Activated CD4-positive, alpha-beta T cell treated with anti-CD3 and anti-CD28 coated beads, Interleukin-2, amount 50 U/mL, for 48 hours (primary cell): ENCODE measurements at regions not wholly inside any gene's neighbourhood (a gene's known extent, or its start where the extent isn't known, plus 50 kb on each side); places are given as distances from the start of the nearest gene placed in this dataset.
"Not testable (repeated sequence)": the region's sequence is repeated elsewhere in the genome, so short reads cannot be mapped to it uniquely, and the experiment has no call there.

Experiments used
- DNase-seq, 2 experiments: peaks; one replicate each; pipeline ENCODE4 v3.0.0-alpha.2; 2020

DNA sequence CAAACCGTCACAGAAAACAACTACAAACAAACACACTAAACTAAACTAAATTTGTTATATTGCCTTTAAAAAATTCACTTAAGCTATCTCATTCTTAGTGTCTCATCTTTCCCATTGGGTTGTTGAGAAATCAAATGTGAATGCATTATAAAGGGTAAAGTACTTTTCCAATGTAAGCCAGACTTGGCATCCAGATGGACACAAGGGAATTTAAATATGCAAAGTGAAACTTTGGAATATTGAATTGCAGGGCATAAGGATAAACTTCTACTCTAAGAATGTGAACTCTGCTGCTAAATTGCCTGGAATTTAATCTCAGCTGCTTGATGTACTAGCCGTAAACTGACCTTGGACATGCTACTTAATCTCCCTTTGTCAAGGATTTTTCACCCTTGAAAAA, 1554.6 kb downstream of the CDH8 start:
- DNase-seq: no peak

DNA sequence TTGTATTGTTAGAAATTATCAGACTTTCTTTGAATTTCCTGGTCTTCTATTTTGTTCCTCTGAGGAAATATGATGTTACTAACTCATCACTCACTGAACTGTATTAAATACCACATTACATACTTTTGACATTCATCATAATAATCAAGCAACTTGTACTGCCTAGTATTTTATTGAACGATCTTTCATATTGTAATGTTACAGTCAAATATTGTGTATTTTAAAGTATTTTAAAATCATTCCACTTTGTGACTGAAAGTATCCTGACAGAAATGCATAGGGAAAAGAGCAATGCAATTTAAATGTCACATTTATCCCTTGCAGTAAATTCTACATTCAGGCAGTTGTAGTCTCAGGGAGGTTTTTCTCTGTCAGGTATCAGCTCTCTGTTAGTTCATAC, 1557.4 kb downstream of the CDH8 start:
- no peak for DNase-seq

DNA sequence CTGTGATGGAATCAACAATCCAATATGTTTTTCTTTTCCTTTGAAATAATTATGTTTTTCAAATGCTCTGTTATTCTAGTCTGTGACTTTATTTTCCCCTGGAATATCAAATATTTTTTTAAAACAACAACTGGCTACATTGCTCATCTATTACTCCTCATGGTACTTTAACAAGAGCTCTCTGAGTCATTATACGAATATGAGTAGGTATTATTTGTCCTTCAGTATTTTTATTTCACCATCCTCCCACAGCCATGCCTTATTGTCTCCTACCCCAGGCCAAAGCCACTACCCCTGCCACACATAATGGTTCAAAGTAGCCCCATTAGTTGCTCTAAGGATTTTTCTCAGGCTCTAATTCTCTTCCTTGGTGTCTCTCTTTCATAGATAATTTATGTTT, 1572.3 kb downstream of the CDH8 start:
- no peak for DNase-seq

DNA sequence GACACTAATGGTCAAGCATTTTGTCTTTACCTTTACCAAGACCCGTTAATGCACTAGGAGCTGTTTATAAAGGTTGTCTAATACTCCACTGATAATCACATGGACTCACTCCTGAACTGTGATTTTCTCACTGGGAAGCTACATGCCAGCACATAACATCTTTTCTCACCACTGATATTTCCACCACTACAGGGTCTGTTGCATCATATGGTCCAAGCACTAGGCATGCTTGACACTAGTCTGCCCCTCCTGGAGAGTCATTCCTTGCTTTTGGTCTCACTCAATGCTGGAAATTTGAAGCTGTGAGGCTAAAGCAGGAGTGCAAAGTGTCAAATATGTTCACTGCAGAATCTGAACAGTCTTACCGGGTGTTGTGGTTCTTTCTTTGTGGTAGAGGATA, 1576.8 kb downstream of the CDH8 start:
- no peak for DNase-seq

DNA sequence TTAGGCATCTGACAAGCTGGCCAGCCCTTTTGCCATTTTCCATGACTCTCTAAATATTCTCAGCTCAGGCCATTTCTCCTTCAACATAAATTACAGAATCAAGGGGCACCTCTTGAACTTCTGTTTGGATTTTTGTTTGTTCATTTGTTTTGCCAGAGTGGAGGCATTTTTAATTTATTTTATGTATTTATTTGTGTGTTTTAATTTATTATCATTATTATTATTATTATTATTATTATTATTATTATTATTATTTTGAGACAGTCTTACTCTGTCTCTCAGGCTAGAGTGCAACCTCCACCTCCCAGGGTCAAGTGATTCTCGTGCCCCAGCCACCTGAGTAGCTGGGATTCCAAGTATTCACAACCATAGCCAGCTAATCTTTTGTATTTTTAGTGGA, 1578.0 kb downstream of the CDH8 start:
- no peak for DNase-seq

DNA sequence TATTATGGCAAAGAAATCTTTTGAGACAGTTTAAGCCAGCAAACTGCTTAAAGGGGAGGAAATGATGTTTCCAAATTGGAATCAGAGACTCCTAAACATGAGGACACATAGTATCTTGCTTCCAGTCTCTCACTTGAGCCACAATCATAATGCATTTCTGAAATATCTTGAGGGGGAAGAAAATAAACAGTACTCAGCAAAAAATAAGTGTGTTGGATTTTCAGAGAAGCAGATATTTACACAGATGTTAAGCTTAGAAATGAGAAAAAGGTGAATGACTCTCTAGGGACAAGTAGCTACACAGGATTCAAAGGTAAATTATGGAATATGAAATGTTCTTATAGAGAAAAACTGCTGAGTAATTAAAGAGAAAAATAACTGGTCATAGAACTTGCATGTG, 1583.6 kb downstream of the CDH8 start:
- DNase-seq: no peak

DNA sequence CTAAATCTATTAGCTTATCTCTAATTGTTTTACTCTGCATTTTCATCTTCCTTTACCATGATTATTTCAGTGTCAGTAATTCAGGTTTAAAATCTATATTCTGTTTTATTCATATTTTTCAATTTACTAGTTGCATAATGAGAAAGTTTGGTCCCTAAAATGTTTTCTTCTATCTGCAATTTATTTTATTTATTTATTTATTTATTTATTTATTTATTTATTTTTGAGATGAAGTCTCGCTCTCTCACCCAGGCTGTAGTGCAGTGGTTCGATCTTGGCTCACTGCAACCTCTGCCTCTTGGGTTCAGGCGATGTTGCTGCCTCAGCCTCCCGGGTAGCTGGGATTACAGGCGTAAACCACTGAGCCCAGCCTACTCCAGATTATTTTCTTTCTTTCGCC, 1597.3 kb downstream of the CDH8 start:
- DNase-seq: no peak

DNA sequence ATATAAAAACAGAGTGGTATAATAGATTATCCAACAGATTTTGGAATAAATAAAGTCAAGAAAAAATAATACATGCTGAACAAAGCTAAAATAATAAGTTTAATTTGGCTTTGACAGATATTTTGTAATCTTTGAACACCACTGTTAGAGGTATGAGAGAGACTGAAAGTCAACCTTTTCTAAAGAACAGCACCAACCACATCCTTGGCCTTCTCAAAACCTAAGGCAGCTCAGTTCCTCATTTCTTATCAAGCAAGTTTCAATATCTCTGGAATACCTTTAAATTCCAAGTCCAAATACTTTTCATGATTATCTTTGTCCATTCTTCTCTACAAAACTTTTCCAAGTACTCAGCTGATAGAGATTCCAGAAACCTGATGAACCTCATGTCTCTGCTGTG, 1603.8 kb downstream of the CDH8 start:
- no peak for DNase-seq

DNA sequence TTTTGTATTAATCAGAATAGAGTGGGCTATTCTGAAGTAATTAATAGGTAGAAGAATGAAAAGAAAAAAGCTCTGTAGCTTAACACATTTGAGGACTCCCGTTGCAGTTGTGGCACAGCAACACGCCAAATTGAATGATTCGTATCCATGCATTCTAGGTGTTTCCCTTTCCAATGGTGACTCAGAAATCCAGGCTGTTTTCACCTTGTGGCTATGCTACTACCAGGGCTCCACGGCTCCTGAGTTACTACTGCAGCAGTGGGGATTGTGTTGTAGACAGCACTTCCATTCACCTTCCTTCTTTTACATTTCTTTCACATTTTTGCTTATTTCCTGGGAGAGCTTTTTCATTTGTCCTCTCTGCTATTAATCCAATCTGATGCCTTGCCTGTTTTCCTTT, 1616.4 kb downstream of the CDH8 start:
- no peak for DNase-seq

DNA sequence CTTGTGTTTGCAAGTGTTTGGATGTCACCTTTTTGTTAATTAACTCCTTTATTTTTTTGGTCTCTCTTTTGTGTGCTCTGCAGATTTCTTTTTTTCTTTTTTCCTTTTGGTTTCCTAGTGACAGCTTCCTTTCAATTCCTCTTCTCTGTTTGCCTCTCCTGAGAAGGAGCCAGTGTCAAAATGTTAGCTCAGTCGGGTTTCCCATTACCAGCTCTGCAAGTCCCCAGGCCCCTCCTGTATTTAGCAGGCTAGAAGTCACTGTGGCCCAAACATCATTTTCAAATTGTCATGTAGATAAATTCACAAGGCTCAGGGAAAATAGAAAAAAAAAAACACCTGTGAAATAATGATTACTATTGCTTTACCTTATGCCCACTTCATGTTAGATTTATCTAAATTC, 1621.6 kb downstream of the CDH8 start:
- DNase-seq: no peak

DNA sequence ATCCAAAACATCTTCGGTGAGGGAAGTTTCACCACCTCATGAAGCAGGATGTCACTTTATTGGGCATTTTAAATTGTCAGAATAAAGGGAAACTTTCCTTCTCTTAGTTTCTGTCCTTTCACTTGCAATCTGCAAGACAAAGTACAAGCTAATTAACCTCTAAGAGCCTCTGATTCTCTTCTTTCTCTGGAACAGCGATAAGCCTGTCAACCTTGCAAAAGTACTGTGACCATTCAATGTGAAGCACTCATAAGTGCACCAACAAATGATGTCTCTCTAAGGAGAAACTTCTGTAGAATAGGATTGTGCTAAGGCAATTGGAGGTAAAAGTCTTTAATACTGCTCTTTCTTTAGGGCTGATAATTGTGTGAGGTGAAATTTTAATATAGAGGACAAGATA, 1622.3 kb downstream of the CDH8 start:
- no peak for DNase-seq

DNA sequence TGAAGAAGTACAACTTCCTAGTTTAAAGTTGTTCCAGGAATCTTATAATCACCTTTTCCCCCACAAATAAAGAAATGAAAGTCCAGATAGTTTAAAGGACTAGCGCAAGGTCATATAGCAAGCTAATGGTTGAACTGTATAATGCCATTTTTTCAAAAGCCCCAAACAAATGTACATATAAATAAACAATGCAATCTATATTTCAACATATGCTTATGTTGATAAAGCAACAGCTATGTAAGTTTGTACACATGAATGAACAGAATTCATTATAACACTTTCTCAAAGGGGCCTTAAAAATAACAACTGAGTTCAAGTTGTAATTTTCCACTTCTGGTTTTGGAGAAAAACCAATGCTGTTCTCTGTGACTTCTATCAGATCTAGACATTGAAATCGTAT, 1628.6 kb downstream of the CDH8 start:
- DNase-seq: no peak

DNA sequence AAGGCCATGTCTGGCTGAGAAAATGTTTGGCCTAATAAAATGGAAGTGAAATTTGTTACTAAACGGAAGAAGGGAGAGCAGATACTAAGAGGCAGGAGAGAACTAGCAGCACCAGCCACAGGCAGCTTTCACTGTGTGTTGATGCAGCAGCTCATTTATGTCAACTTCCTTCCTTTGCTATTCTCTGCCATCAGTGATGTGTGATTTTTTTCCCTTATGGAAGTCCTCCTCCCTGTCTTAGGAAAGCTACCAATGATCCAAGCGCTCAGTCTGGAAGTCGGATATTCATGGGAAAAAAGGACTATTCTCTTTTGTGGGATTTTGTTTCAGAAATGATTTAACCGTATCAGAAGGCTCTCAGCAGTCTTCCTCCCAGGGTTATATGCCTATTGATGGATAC, 1629.2 kb downstream of the CDH8 start:
- no peak for DNase-seq

DNA sequence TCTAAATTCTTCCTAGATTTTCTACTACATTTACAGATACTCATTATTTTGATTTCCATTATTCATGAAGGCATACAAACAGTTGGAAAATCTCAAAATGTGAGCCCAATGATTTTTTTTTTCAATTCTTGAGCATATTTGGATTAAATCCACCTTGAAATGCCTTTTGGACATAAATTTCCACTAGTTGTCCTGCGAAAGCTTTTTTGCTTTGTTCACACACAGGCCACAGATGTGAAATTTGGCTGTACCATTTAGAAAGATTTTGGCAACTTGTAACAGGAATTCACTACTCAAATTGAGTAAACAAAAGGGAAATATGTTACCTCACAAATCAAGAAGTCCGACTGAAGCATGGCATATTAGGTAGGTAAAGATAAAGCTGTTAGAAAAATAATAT, 1631.0 kb downstream of the CDH8 start:
- DNase-seq: no peak

DNA sequence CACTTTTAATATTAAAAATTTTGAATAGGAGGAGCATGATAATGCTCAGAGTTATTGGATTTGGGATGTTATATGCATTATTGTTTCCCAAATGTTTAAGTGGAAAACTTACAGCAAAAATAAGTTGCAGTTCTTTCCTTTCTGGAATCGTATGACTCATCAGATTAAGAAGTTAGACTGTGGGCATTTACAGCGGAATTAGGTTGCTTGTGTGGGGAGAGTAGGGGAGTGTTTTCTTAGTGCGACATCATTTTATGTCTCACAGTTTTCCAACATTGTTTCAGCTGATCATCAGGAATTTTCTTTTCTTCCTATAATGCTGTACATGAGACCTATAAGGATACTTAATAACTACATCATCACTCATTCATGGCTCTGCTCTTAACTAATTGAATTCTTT, 1631.8 kb downstream of the CDH8 start:
- DNase-seq: no peak

DNA sequence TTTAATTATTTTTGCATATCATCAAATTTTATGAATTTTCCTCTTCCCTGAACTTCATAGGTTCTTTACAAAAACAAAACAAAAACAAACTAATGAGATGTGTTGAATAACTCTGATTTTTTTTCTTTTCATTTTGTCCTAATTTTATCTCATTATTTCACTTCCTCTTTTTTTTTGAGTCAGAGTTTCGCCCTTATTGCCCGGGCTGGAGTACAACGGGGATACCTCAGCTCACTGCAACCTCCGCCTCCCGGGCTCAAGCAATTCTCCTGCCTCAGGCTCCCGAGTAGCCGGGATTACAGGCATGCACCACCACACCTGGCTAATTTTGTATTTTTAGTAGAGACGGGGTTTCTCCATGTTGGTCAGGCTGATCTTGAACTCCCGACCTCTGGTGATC, 1633.3 kb downstream of the CDH8 start:
- DNase-seq: not testable (repeated sequence)

DNA sequence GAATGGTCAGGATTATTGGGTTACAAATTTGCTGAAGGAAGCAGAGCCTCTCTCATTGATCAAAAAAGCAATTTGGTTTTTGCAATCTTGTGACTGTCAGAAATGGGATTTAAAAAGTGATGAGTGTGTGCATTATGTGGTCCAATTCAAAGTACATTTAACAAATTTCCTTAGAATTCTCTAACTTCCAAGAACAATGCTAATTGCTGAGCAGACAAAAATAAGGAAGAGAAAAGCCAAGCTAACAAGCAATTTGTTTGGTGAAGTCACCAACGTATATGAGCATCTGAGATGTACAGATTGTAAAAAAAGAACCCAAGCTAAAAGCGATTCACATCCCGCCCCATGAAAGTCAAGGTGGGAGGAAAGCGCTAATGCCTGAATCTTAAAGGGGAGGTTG, 1643.9 kb downstream of the CDH8 start:
- no peak for DNase-seq

DNA sequence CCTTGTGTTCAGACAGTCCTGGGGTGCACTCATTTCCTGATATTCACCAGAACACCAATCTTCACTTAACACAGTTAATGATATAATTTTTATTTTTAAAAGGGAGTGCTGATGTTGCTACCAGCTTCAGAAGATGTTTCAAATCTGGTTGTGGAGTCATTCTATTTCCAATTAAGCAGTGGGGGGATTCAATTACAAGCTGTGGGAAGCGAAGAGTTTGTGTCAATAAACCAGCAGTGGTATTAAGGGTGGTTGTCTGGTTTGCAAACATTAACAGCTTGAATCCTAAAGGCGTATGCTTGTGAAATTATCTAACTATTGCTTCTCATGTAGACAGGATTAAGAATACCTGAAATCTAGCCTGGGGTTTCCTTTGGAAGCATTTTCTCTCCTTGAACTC, 1637.5 kb upstream of the GOT2 start:
- no peak for DNase-seq

DNA sequence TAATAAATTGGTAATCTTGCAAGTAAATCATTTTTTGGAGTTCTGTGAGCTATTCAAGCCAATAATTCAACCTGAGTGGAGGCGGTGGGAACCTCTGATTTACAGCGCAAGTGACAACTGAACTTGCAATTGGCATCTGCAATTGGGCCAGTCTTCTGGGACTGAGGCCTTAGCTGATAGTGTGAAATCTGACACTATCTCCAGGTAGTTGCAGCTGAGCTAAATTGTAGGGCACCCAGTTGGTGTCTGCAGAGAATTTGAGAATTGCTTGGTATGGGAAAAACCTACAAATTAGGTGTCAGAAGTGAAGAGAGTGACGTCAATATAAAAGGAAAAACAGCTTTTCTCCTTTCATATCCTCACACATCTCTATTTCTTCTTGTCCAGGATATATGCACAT, 1633.6 kb upstream of the GOT2 start:
- no peak for DNase-seq

DNA sequence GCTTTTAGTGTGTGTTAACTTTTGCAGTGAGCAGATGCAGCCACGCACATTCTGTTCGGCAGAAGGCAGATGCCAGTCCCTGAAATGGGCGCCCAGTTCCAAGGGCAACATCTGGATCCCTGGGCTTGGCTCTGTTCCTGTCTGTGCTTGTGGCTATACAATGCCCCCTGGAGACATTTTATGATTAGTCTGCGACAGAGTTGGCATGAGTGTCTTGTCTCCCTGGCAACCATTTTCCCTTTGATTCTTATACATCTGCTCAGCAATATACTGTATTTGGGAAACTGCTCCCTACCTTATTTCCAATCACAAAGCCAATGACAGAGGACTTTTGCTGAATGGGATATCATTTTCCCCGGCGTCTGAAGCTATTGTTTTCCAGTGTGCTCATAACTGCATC, 1629.5 kb upstream of the GOT2 start:
- DNase-seq: no peak

DNA sequence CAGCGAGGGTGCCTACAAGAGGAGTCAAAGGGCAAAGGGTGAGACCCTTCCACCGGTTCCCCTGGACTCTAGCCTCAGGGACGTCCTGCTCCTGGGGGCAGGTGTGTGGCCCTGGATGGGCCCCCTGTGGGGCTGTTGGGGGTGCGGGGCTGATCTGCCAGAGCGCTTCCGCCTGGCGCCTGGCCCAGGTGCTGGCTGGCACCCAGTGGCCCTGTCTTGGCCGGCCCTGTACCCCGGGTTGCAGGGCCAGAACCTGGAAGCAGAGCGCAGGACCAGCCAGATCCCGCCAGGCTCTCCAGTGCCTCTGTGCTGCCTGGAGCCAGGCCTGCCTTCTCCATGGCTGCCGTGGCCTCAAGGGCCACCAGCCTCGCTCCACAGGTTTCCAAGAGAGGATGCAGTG, 1625.8 kb upstream of the GOT2 start:
- not testable (repeated sequence) for DNase-seq

DNA sequence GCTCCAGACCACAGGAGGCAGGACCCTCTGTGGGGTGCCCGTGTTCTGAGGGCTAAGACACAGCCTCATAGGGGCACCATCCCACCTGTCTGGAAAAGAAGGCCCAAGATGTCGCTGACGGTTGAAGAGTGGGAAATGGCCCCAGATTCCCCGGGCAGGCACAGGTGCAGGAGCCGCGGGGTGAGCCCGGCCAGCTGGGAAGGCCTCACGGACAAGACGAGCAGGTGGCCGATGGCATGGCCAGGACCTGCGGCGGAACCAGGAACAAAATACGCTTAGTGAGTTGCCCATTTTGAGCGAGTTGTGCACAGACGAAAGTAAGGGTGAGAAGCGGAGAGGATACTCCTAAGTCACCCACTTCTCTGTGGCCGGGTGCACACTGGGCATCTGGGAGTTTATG, 1625.3 kb upstream of the GOT2 start:
- not testable (repeated sequence) for DNase-seq

DNA sequence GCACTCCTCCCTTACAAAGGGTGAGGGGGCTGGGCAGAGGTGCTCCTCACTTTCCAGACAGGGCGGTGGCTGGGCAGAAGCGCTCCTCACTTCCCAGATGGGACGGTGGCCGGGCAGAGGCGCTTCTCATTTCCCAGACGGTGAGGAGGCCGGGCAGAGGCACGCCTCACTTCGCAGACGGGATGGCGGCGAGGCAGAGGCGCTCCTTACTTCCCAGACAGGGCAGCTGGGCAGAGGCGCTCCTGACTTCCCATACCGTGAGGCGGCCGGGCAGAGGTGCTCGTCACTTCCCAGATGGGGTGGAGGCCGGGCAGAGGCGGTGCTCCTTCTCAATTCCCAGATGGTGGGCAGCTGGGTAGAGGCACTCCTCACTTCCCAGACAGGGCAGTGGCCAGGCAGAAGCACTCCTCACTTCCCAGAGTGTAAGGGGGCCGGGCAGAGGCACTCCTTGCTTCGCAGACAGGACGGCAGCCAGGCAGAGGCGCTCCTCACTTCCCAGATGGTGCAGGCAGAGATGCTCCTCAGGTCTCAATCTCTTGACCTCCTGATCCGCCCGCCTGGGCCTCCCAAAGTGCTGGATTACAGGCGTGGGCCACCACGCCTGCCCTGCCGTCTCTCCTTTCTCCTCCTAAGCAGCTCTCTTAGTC, 1623.9 kb upstream of the GOT2 start:
- DNase-seq: not testable (repeated sequence)

DNA sequence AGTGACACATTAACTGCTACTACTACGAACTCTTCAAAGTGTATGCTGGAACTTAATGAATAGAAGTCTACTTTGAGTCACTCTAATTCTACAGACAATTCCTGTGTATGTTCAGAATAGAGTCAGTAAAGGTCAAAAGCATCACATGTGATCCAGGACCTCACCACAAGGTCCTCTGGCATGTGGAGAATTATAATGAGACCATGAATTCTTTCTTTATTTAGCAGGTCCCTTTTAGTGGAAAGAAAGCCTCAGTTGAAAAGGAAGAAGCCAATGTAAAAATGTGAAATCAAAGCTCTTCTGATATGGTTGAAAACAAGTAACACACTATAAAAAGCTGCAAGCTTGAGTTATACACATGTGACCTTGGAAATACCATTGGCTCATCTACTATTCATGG, 1612.1 kb upstream of the GOT2 start:
- no peak for DNase-seq

DNA sequence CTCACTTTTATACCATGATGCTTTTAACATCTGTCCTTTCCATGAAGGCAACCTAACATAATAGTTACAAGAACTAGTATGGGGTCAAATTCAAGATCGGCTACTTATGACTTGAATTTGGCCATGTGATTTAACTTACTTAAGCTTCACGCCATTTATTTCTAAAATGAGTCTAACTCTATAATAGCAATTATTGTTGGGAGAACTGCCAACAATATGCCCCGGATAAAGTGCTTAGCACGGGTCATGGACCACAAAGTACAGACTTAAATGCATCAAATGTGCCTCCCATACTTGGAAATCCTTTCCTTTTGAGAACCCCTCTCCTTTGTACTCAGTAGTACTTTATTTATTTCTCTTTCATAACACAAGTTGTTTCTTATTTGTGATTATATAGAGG, 1603.6 kb upstream of the GOT2 start:
- no peak for DNase-seq

DNA sequence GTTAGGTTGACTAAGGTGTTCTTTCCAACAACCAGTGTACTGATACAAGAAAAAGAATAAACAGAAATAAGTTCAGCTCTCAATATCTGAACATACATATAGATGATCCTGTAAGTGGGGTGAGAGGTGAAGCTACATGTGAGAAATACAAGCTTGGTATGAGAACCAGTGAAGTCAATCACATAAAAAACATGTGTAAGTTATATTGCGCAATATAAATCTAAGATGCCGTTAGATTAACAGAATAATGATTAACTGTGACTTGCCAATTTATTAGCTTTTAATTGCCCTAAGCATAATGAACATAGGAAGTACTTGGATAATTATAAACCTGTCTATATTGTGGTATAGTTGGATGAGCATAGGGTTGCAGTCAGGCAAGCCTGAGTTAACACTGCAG, 1597.1 kb upstream of the GOT2 start:
- no peak for DNase-seq
